WTC11 (cell line): ENCODE measurements at regions not wholly inside any gene's neighbourhood (a gene's known extent, or its start where the extent isn't known, plus 50 kb on each side); places are given as distances from the start of the nearest gene placed in this dataset.

ENCODE experiments used
- AFF4 ChIP-seq: sonication (generic); formaldehyde crosslinking; IDR thresholded peaks from 2 replicates; pipeline ENCODE4 v1.8.1; 2023; ENCODE audit warnings: mild to moderate bottlenecking, missing genetic modification reagents, borderline replicate concordance
- CTCF ChIP-seq: fragments of 200-600 bp; IDR thresholded peaks from 2 replicates; pipeline ENCODE4 v1.8.0; 2022; ENCODE audit warnings: antibody characterized with exemption
- SP1 ChIP-seq: sonication (generic); formaldehyde crosslinking; conservative IDR thresholded peaks from 2 replicates; pipeline ENCODE4 v1.8.1; 2022; ENCODE audit warnings: missing genetic modification reagents
- ZNF219 ChIP-seq: sonication (generic); formaldehyde crosslinking; IDR thresholded peaks from 2 replicates; pipeline ENCODE4 v1.8.0; 2023; ENCODE audit warnings: missing genetic modification reagents, mild to moderate bottlenecking, borderline replicate concordance
- ZNF425 ChIP-seq: fragments of 250-450 bp; sonication (Bioruptor Pico); conservative IDR thresholded peaks from 2 replicates; pipeline ENCODE4 v1.9.0; 2021; ENCODE audit warnings: mild to moderate bottlenecking
- ZSCAN18 ChIP-seq: fragments of 250-450 bp; sonication (Bioruptor Pico); IDR thresholded peaks from 2 replicates; pipeline ENCODE4 v2.1.2; 2022; ENCODE audit warnings: mild to moderate bottlenecking, moderate library complexity
- TF ChIP-seq, protein P1 (sequence below): sonication (generic); formaldehyde crosslinking; IDR thresholded peaks from 2 replicates; pipeline ENCODE4 v1.8.1; 2023; ENCODE audit warnings: mild to moderate bottlenecking, missing genetic modification reagents, moderate library complexity
- TF ChIP-seq, protein P2 (sequence below): sonication (generic); formaldehyde crosslinking; IDR thresholded peaks from 2 replicates; pipeline ENCODE4 v1.8.0; 2022; ENCODE audit warnings: mild to moderate bottlenecking, missing genetic modification reagents

DNA sequence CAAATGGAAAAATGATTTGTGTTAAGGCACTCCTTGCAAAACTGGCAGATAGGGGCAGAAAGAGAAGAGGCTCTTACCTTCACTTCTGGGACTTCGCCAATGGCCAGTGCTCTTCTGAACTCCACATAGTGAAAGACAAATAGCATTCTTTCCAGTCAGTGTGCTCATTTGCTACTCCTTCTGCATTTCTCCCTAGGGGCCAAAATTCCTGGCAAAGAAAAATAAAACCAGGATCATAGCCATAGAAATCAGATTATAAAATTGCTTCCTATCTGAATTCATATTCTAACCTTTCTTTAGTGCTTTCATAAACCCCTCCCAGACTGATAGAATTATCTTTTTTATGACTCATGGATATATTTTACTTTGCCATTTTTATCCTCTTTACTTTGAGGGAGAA, 56.9 kb upstream of the PELI1 start:
- no peak for TF ChIP-seq CTCF
- TF ChIP-seq, protein P1, sequence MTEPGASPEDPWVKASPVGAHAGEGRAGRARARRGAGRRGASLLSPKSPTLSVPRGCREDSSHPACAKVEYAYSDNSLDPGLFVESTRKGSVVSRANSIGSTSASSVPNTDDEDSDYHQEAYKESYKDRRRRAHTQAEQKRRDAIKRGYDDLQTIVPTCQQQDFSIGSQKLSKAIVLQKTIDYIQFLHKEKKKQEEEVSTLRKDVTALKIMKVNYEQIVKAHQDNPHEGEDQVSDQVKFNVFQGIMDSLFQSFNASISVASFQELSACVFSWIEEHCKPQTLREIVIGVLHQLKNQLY = no peak
- TF ChIP-seq AFF4 (CRISPR knock-in tag) = no peak
- TF ChIP-seq, protein P2, sequence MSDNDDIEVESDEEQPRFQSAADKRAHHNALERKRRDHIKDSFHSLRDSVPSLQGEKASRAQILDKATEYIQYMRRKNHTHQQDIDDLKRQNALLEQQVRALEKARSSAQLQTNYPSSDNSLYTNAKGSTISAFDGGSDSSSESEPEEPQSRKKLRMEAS (CRISPR knock-in tag) = no peak
- no peak for TF ChIP-seq ZNF425 (CRISPR knock-in tag)
- no peak for TF ChIP-seq SP1 (CRISPR knock-in tag)
- TF ChIP-seq ZNF219 (CRISPR knock-in tag) = no peak
- no peak for TF ChIP-seq ZSCAN18
